ENCODE measurements at regions not wholly inside any gene's neighbourhood (a gene's known extent, or its start where the extent isn't known, plus 50 kb on each side); places are given as distances from the start of the nearest gene placed in this dataset.

GRCh38 chr17:65365169-65365568 lies 196.3 kb downstream of the AXIN2 start:
- no peak for DNase-seq (ENCODE audit: low read depth)

GRCh38 chr17:65364438-65364837 lies 197.0 kb downstream of the AXIN2 start:
- DNase-seq (ENCODE audit: low read depth): no peak

- peak; percentile 85 for DNase-seq (ENCODE audit: low read depth)
These were observed 198.6 kb downstream of the AXIN2 start for GRCh38 chr17:65362826-65363225.

GRCh38 chr17:65360961-65361552 lies 200.4 kb downstream of the AXIN2 start:
- DNase-seq (ENCODE audit: low read depth): no peak

GRCh38 chr17:65359016-65359415 lies 202.4 kb downstream of the AXIN2 start:
- DNase-seq (ENCODE audit: low read depth): peak; percentile 96

- no peak for DNase-seq (ENCODE audit: low read depth)
These were observed 204.9 kb downstream of the AXIN2 start for GRCh38 chr17:65356536-65356935.

- peak; percentile 34 for DNase-seq (ENCODE audit: low read depth)
These were observed 206.2 kb downstream of the AXIN2 start for GRCh38 chr17:65355246-65355645.

- DNase-seq (ENCODE audit: low read depth): no peak
These were observed 211.5 kb downstream of the AXIN2 start for GRCh38 chr17:65349916-65350315.

GRCh38 chr17:65346166-65346565 lies 209.0 kb downstream of the RGS9 start:
- peak; percentile 21 for DNase-seq (ENCODE audit: low read depth)

GRCh38 chr17:65345261-65346005 lies 208.3 kb downstream of the RGS9 start:
- peak; percentile 20 for DNase-seq (ENCODE audit: low read depth)

- no peak for DNase-seq (ENCODE audit: low read depth)
These were observed 203.2 kb downstream of the RGS9 start for GRCh38 chr17:65340401-65340800.

GRCh38 chr17:65334406-65334805 lies 197.2 kb downstream of the RGS9 start:
- DNase-seq (ENCODE audit: low read depth): peak; percentile 56

GRCh38 chr17:65332779-65333178 lies 195.6 kb downstream of the RGS9 start:
- no peak for DNase-seq (ENCODE audit: low read depth)

- peak; percentile 73 for DNase-seq (ENCODE audit: low read depth)
These were observed 195.2 kb downstream of the RGS9 start for GRCh38 chr17:65332375-65332774.

GRCh38 chr17:65328567-65328966 lies 191.4 kb downstream of the RGS9 start:
- no peak for DNase-seq (ENCODE audit: low read depth)

- DNase-seq (ENCODE audit: low read depth): no peak
These were observed 187.6 kb downstream of the RGS9 start for GRCh38 chr17:65324611-65325342.

- DNase-seq (ENCODE audit: low read depth): no peak
These were observed 185.9 kb downstream of the RGS9 start for GRCh38 chr17:65323049-65323448.

- no peak for DNase-seq (ENCODE audit: low read depth)
These were observed 183.7 kb downstream of the RGS9 start for GRCh38 chr17:65320820-65321219.

- no peak for DNase-seq (ENCODE audit: low read depth)
These were observed 177.0 kb downstream of the RGS9 start for GRCh38 chr17:65314212-65314611.

GRCh38 chr17:65312718-65313377 lies 175.7 kb downstream of the RGS9 start:
- no peak for DNase-seq (ENCODE audit: low read depth)

GRCh38 chr17:65311261-65311660 lies 174.1 kb downstream of the RGS9 start:
- DNase-seq (ENCODE audit: low read depth): no peak

GRCh38 chr17:65307961-65308316 lies 170.8 kb downstream of the RGS9 start:
- no peak for DNase-seq (ENCODE audit: low read depth)

Data from ELR (cell line).